CD4-positive, alpha-beta T cell (primary cell): ENCODE measurements at regions not wholly inside any gene's neighbourhood (a gene's known extent, or its start where the extent isn't known, plus 50 kb on each side); places are given as distances from the start of the nearest gene placed in this dataset.

Experiments
- ATAC-seq: fragments of 200-7000 bp; cut with Tn5 transposase; one replicate; pipeline ENCODE4 v1.10.0; 2022; ENCODE audit warnings: mild to moderate bottlenecking; ENCODE audit not compliant: poor library complexity
- CTCF ChIA-PET: fragments of 350-600 bp; sonication (Branson Sonifier 250); formaldehyde crosslinking; loops from one replicate; lab custom pipeline; 2021; ENCODE audit warnings: antibody characterized with exemption, inconsistent platforms; lab: Charles Lee
- POLR2A ChIA-PET: fragments of 350-600 bp; sonication (Branson Sonifier 250); formaldehyde crosslinking; loops from one replicate; lab custom pipeline; 2021; ENCODE audit warnings: antibody characterized with exemption, inconsistent platforms; lab: Charles Lee
- DNase-seq, 14 experiments: peaks; one replicate each; pipeline ENCODE4 v3.0.0-alpha.2; 2013 to 2020; ENCODE audit warnings: mixed read lengths in 2 of 14
- H3K27ac ChIP-seq, 2 donors: one replicate each; pipeline versions ENCODE4 v1.5.1 to v1.7.0; 2013; ENCODE audit warnings: low read length in 2 of 2, low read depth in 1 of 2, mild to moderate bottlenecking in 1 of 2
- H3K27me3 ChIP-seq, 2 experiments: 1 replicate in 1 of 2; 2 replicates in 1 of 2; pipeline versions ENCODE4 v1.6.1 to v1.7.0; 2013; ENCODE audit warnings: low read length in 2 of 2, control low read depth in 1 of 2, mild to moderate bottlenecking in 1 of 2, moderate library complexity in 1 of 2; ENCODE audit not compliant: insufficient read depth in 2 of 2, control insufficient read depth in 1 of 2
- H3K36me3 ChIP-seq: one replicate; pipeline ENCODE4 v1.6.1; 2013; ENCODE audit warnings: low read length, control low read depth; ENCODE audit not compliant: insufficient read depth
- H3K4me1 ChIP-seq: one replicate; pipeline ENCODE4 v1.6.1; 2013; ENCODE audit warnings: low read length, control low read depth; ENCODE audit not compliant: insufficient read depth
- H3K4me3 ChIP-seq: one replicate; pipeline ENCODE4 v1.5.1; 2013; ENCODE audit warnings: mild to moderate bottlenecking, low read length, moderate library complexity
- H3K9me3 ChIP-seq, 2 experiments: 1 replicate in 1 of 2; 2 replicates in 1 of 2; pipeline versions ENCODE4 v1.6.1 to v1.7.0; 2013; ENCODE audit warnings: low read length in 2 of 2, mild to moderate bottlenecking in 2 of 2, control low read depth in 1 of 2, moderate library complexity in 1 of 2; ENCODE audit not compliant: control insufficient read depth in 1 of 2, insufficient read depth in 1 of 2
- H3K27ac Mint-ChIP-seq: one replicate; pipeline ENCODE4 v1.8.0; 2020; ENCODE audit warnings: mixed read lengths
- H3K27me3 Mint-ChIP-seq: one replicate; pipeline ENCODE4 v1.8.0; 2021; ENCODE audit warnings: mixed read lengths
- H3K36me3 Mint-ChIP-seq: one replicate; pipeline ENCODE4 v1.8.0; 2021; ENCODE audit warnings: low read depth, mixed read lengths
- H3K4me1 Mint-ChIP-seq: one replicate; pipeline ENCODE4 v1.8.0; 2021; ENCODE audit warnings: low read depth, mixed read lengths
- H3K4me3 Mint-ChIP-seq: one replicate; pipeline ENCODE4 v1.8.0; 2020; ENCODE audit warnings: mild to moderate bottlenecking, mixed read lengths
- H3K9me3 Mint-ChIP-seq: one replicate; pipeline ENCODE4 v1.8.0; 2020; ENCODE audit warnings: mixed read lengths
- intact Hi-C, 2 experiments: fragments of 100-400 bp; cut with DNase I in 1 of 2; cut with micrococcal nuclease in 1 of 2; formaldehyde crosslinking; loops; one replicate each; pipeline versions ENCODE4 v1.15.1 to v1.9.0; 2023 to 2025; cut with DNase I, micrococcal nuclease
- TF ChIP-seq, protein P1 (sequence below): fragments of 200-600 bp; IDR thresholded peaks from one replicate; pipeline ENCODE4 v1.8.0; 2022; ENCODE audit warnings: antibody characterized with exemption, mild to moderate bottlenecking

- H3K27ac Mint-ChIP-seq: no peak overlapping the region
These were observed 555.6 kb downstream of the CD83 start for GRCh38 chr6:14673201-14673600.

DNA sequence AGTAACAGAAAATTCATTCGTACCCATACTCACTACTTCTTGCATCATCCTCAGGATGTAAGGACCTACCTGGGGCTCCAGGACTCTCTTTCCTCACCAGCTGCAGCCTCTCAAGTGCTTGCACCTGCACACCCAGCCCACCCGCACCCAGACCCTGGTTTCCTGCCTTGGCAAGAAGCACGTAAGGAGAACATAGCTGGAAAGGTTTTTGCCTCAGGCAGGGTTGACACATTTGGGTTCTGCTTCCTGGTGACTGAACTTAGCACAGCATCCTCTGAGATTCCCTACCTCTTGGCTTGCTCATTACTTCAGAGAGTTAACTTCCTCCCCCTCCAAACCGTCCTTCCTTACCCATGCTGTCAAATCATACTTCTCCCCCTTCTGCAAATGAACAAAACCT is 556.9 kb downstream of the CD83 start:
- H3K27ac Mint-ChIP-seq: no peak overlapping the region
- H3K27me3 Mint-ChIP-seq: no peaks in the 10 kb centered on the region
- H3K4me3 Mint-ChIP-seq: no peak overlapping the region
- H3K27me3 ChIP-seq: no peaks in the 10 kb centered on the region
- TF ChIP-seq, protein P1, sequence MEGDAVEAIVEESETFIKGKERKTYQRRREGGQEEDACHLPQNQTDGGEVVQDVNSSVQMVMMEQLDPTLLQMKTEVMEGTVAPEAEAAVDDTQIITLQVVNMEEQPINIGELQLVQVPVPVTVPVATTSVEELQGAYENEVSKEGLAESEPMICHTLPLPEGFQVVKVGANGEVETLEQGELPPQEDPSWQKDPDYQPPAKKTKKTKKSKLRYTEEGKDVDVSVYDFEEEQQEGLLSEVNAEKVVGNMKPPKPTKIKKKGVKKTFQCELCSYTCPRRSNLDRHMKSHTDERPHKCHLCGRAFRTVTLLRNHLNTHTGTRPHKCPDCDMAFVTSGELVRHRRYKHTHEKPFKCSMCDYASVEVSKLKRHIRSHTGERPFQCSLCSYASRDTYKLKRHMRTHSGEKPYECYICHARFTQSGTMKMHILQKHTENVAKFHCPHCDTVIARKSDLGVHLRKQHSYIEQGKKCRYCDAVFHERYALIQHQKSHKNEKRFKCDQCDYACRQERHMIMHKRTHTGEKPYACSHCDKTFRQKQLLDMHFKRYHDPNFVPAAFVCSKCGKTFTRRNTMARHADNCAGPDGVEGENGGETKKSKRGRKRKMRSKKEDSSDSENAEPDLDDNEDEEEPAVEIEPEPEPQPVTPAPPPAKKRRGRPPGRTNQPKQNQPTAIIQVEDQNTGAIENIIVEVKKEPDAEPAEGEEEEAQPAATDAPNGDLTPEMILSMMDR: no peak
- H3K27ac ChIP-seq: no peak overlapping the region
- no peak for DNase-seq
- no peaks in the 10 kb centered on the region for H3K36me3 Mint-ChIP-seq
- H3K4me3 ChIP-seq: no peak overlapping the region
- no peaks in the 10 kb centered on the region for H3K4me1 Mint-ChIP-seq
- H3K9me3 ChIP-seq: no peaks in the 10 kb centered on the region
- H3K4me1 ChIP-seq: no peaks in the 10 kb centered on the region
- no peaks in the 10 kb centered on the region for H3K36me3 ChIP-seq
- CTCF ChIA-PET: no interaction called here
- intact Hi-C loops: no loop called here
- H3K9me3 Mint-ChIP-seq: no peaks in the 10 kb centered on the region
- POLR2A ChIA-PET: no interaction called here
- ATAC-seq: no peak

More at GRCh38 chr6:14673201-14673600, 555.6 kb downstream of the CD83 start:
- TF ChIP-seq, protein P1: no peak
- H3K27me3 ChIP-seq: no peaks in the 10 kb centered on the region
- no peaks in the 10 kb centered on the region for H3K9me3 ChIP-seq
- intact Hi-C loops: no loop called here
- Mint-ChIP-seq H3K4me1 (no peaks in the 10 kb centered on the region), H3K36me3 (no peaks in the 10 kb centered on the region), H3K27me3 (no peaks in the 10 kb centered on the region), H3K4me3 (no peak overlapping the region), H3K9me3 (no peaks in the 10 kb centered on the region)
- CTCF ChIA-PET: no interaction called here
- POLR2A ChIA-PET: no interaction called here
- DNase-seq (no peak), ATAC-seq (no peak)
- no peaks in the 10 kb centered on the region for H3K36me3 ChIP-seq
- H3K4me3 ChIP-seq: no peak overlapping the region
- H3K27ac ChIP-seq: no peak overlapping the region
- H3K4me1 ChIP-seq: no peaks in the 10 kb centered on the region

DNA sequence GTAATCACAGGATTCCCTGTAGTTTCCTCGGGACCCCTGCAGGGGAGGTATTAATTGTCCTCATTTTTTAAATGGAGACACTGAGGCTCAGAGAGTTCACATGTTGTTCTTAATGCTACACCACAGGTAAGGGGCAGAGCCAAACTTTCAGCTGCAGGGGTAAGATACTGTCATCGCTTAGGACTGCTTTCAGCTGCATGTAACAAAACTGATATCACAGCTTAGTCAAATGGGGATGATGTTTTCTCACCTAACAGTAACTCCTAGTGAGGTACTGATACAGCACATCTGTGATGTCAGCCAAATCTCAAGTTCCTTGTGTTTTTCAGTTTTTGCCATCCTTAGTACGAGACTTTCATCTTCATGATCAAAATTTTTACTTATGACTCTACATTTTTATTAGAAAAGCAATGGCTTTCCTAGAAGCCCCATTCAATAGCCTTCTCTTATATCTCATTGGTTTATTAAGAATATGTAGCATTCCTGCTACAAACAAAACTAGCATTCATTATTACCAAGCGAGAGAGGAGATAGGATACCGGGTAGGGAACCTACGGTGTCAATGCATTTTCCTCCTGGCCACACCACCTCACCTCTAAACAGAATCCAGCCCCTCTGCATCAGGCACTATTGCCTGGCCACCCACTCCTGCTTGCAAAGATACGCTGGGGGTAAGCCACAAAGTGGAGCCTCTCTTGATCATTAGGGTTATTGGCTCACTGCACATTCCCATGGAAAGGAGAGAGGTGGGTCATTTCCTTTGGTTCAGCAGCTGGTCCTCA is 557.5 kb downstream of the CD83 start:
- ATAC-seq (no peak), DNase-seq (no peak)
- no peaks in the 10 kb centered on the region for H3K36me3 ChIP-seq
- POLR2A ChIA-PET: no interaction called here
- intact Hi-C loops: no loop called here
- CTCF ChIA-PET: no interaction called here
- Mint-ChIP-seq H3K4me3 (no peak overlapping the region), H3K4me1 (no peaks in the 10 kb centered on the region), H3K27ac (no peak overlapping the region), H3K9me3 (no peaks in the 10 kb centered on the region), H3K36me3 (no peaks in the 10 kb centered on the region), H3K27me3 (no peaks in the 10 kb centered on the region)
- H3K4me3 ChIP-seq: no peak overlapping the region
- H3K27ac ChIP-seq: no peak overlapping the region
- H3K27me3 ChIP-seq: no peaks in the 10 kb centered on the region
- TF ChIP-seq, protein P1: no peak
- no peaks in the 10 kb centered on the region for H3K4me1 ChIP-seq
- H3K9me3 ChIP-seq: no peaks in the 10 kb centered on the region
